Karpas-422 (cell line): ENCODE measurements at regions not wholly inside any gene's neighbourhood (a gene's known extent, or its start where the extent isn't known, plus 50 kb on each side); places are given as distances from the start of the nearest gene placed in this dataset.
"Not testable (repeated sequence)": the region's sequence is repeated elsewhere in the genome, so short reads cannot be mapped to it uniquely, and the experiment has no call there.

Experiments
- DNase-seq: peaks from one replicate; pipeline ENCODE4 v3.0.0-alpha.2; 2015
- H2AFZ ChIP-seq: fragments of 200-600 bp; sonication (generic); 2 replicates; pipeline ENCODE4 v1.6.1; 2014; ENCODE audit warnings: antibody characterized with exemption, low read length, mixed read lengths
- H3K27ac ChIP-seq: fragments of 200-600 bp; sonication (generic); 2 replicates; pipeline ENCODE4 v1.5.1; 2014; ENCODE audit warnings: mild to moderate bottlenecking, low read length, moderate library complexity
- H3K27me3 ChIP-seq: fragments of 200-600 bp; sonication (generic); 2 replicates; pipeline ENCODE4 v1.6.1; 2014; ENCODE audit warnings: low read length, mixed read lengths
- H3K36me3 ChIP-seq: fragments of 200-600 bp; sonication (generic); 2 replicates; pipeline ENCODE4 v1.6.1; 2014; ENCODE audit warnings: low read length, mixed read lengths; ENCODE audit not compliant: insufficient read depth
- H3K4me1 ChIP-seq: fragments of 200-600 bp; sonication (generic); 2 replicates; pipeline ENCODE4 v1.6.1; 2014; ENCODE audit warnings: mild to moderate bottlenecking, low read length, mixed read lengths
- H3K4me2 ChIP-seq: fragments of 200-600 bp; sonication (generic); 2 replicates; pipeline ENCODE4 v1.6.1; 2014; ENCODE audit warnings: low read length, low read depth, mild to moderate bottlenecking; ENCODE audit not compliant: poor library complexity, severe bottlenecking
- H3K4me3 ChIP-seq: fragments of 200-600 bp; sonication (generic); 2 replicates; pipeline ENCODE4 v1.5.1; 2014; ENCODE audit warnings: mild to moderate bottlenecking, antibody characterized with exemption, low read length, mixed read lengths
- H3K79me2 ChIP-seq: fragments of 200-600 bp; sonication (generic); 2 replicates; pipeline ENCODE4 v1.6.1; 2014; ENCODE audit warnings: mild to moderate bottlenecking, low read length, mixed read lengths
- H3K9ac ChIP-seq: fragments of 200-600 bp; sonication (generic); 2 replicates; pipeline ENCODE4 v1.6.0; 2014; ENCODE audit warnings: low read length
- H3K9me2 ChIP-seq: fragments of 200-600 bp; sonication (generic), shearing (Covaris generic); replicated peaks from 2 replicates; pipeline ENCODE4 v1.6.0; 2014; ENCODE audit warnings: mild to moderate bottlenecking, low read length, moderate library complexity; ENCODE audit not compliant: insufficient read depth
- H3K9me3 ChIP-seq: fragments of 300-700, 200-600 bp; sonication (generic); 2 replicates; pipeline ENCODE4 v1.6.1; 2014; ENCODE audit warnings: low read length, mixed read lengths
- H4K20me1 ChIP-seq: fragments of 200-600 bp; sonication (generic); 2 replicates; pipeline ENCODE4 v1.6.1; 2014; ENCODE audit warnings: mild to moderate bottlenecking, antibody characterized with exemption, low read length, low read depth; ENCODE audit not compliant: insufficient read depth

DNA sequence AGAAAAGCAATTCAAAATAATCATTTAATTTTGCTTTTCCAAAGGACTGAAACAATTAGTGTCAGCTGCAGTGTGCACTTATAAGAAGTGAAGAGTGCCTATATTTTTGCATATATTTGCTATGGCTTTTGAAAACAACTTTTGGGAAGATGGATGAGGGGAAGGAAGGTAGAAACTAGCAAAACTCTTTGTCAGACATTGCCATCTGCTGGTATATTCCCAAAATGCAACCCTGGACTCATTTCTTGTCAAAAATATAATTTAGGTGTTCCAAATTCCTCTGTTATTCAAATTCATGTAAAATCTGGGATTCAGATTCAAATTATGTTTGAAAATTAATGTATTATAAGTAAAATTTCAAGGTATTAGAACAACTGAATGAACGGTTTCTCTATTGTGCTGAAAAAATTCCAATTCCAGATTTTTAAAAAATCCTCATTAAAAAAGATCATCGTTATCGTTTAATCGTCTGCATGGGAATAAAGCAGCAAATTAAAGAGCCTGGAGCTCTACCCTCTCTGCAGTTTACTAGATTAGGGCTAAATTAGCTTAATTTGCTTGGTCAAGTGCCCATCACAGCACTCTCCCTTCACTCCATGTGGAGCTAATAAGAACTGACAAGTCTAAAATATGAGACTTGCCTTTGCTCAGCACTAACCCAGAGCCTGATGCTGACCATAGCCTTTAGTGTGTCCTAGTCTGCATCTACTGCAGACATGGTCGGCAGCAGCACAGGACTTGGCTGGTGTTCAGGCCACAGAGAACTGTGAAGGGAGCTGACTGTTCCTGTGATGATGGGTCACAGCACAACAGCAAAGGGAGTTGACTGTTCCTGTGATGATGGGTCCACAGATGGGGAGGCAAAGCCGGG is 67.9 kb upstream of the MITF start:
- DNase-seq: peak; percentile 68
- Histone ChIP-seq H3K9ac (no peak overlapping the region), H4K20me1 (no peaks in the 10 kb centered on the region), H3K36me3 (no peaks in the 10 kb centered on the region), H3K9me2 (no peaks in the 10 kb centered on the region), H3K4me2 (no peak overlapping the region), H3K4me1 (no peaks in the 10 kb centered on the region), H3K27ac (no peak overlapping the region), H3K9me3 (no peaks in the 10 kb centered on the region), H3K27me3 (no peaks in the 10 kb centered on the region), H3K4me3 (no peak overlapping the region), H2AFZ (no peak overlapping the region), H3K79me2 (no peaks in the 10 kb centered on the region)

DNA sequence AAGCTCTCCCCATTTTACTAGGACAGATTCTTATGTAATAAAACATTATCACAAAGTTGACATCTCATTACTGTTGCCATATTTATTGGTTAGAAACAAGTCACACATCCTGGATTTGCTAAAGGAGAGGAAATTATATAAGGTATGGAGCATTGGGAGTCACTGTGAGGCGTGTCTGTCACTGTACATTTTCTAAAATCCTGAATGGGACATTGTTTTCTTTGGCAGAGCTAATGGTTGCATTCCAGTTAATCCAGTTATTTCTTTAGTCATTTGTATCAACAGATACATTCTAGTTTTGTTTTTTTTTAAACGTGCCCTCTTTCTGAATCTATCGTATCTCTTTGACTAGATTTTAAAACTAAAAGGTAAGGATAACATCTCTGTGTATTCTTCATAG is 70.2 kb upstream of the MITF start:
- H3K4me2 ChIP-seq: no peak overlapping the region
- no peak overlapping the region for H3K9ac ChIP-seq
- H3K4me1 ChIP-seq: no peaks in the 10 kb centered on the region
- no peaks in the 10 kb centered on the region for H4K20me1 ChIP-seq
- no peaks in the 10 kb centered on the region for H3K9me3 ChIP-seq
- no peaks in the 10 kb centered on the region for H3K79me2 ChIP-seq
- H3K27ac ChIP-seq: no peak overlapping the region
- no peaks in the 10 kb centered on the region for H3K27me3 ChIP-seq
- no peak overlapping the region for H2AFZ ChIP-seq
- H3K4me3 ChIP-seq: no peak overlapping the region
- H3K9me2 ChIP-seq: no peaks in the 10 kb centered on the region
- H3K36me3 ChIP-seq: no peaks in the 10 kb centered on the region
- no peak for DNase-seq

DNA sequence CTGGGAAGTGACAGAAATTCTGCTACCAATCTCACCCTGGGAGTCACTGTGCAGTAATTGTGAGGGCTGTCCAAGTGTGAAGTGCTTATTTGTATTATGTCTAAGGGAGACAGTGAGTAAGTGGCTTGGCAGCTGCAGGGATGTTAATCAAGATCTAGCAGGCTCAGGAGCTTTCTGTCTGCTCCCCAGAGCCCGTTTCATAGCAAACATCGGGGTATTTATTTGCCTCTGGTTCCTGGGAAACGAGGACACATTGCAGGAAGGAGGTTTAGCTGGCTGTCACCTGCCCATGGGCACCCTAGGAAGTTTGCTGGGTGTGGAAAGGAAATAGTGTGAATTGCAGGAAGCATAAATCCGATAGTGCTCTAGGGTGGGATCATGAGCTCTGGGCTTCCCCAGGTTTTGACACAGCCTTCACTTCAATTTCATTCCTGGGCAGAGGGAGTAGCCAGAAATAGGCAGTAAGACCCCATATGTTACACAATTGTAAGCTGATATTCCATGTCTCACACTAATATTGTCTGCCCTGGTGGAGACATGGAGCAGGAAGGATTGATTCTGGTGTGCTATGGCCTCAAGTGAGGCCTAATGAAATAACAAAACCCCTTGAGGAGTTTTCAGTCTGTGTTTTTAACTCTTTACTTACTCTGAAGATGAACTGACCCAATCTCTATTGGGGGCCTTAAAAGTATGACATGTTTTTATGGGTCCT is 74.1 kb upstream of the MITF start:
- no peak overlapping the region for H3K4me2 ChIP-seq
- no peak for DNase-seq
- H3K4me3 ChIP-seq: no peak overlapping the region
- no peaks in the 10 kb centered on the region for H4K20me1 ChIP-seq
- no peaks in the 10 kb centered on the region for H3K4me1 ChIP-seq
- H3K27me3 ChIP-seq: no peaks in the 10 kb centered on the region
- no peaks in the 10 kb centered on the region for H3K9me3 ChIP-seq
- H3K79me2 ChIP-seq: no peaks in the 10 kb centered on the region
- H3K9me2 ChIP-seq: no peaks in the 10 kb centered on the region
- H2AFZ ChIP-seq: no peak overlapping the region
- H3K27ac ChIP-seq: no peak overlapping the region
- H3K9ac ChIP-seq: no peak overlapping the region
- no peaks in the 10 kb centered on the region for H3K36me3 ChIP-seq

DNA sequence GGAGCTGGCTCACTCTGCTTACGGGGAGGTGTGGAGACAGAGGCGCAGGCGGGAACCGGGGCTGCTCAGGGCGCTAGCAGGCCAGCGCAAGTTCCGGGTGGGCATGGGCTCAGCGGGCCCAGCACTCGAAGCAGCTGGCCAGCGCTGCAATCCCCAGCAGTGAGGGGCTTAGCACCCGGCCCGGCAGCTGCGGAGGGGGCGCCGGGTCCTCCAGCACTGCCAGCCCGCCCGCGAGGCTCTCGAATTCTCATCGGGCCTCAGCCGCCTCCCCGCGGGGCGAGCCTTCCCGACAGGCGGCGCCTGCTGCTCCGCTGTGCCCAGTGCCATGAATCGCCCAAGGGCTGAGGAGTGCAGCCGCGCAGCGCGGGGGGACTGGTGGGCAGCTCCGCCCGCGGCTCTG is 78.6 kb upstream of the MITF start:
- Histone ChIP-seq H3K4me3 (no peak overlapping the region), H3K9me3 (no peaks in the 10 kb centered on the region), H2AFZ (no peak overlapping the region), H3K9me2 (no peaks in the 10 kb centered on the region), H3K27me3 (no peaks in the 10 kb centered on the region), H3K9ac (no peak overlapping the region), H3K79me2 (no peaks in the 10 kb centered on the region), H4K20me1 (no peaks in the 10 kb centered on the region), H3K27ac (no peak overlapping the region), H3K4me2 (no peak overlapping the region), H3K36me3 (no peaks in the 10 kb centered on the region), H3K4me1 (no peaks in the 10 kb centered on the region)
- no peak for DNase-seq

DNA sequence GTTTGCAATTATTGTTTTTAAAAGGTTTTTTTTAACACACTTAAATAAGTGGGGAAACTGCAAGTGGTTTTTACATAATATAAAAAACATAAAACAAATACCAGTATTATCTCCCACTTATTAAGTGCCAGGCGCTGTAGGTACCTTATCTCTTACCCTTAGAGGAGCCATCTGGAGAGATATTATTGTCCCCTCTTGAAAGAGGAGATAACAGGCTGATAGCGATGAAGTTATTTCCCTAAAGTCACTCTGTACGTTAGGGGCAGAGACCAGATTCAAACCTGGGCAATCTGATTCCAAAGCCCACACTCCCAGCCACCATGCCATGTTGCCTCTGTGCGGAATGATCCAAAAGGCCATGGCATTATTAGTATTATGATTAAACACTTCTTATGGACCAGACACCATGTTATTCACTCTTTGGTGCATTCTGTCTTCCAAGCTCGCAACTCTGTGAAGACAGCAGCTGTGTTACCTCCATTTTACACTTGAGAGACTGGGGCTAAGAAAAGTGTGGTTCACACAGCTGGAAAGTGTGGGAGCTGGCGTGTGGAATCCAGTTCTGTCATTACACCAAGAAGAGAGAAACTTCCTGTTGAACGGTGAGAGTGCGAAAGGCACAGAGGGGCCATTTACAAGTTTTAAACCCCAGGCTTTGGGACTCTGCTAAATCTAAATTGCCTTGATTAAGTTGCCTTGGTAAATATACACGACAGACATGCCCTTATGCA is 79.9 kb upstream of the MITF start:
- no peaks in the 10 kb centered on the region for H3K27me3 ChIP-seq
- H3K4me2 ChIP-seq: no peak overlapping the region
- no peaks in the 10 kb centered on the region for H3K9me2 ChIP-seq
- H3K36me3 ChIP-seq: no peaks in the 10 kb centered on the region
- H3K4me3 ChIP-seq: no peak overlapping the region
- no peaks in the 10 kb centered on the region for H3K79me2 ChIP-seq
- no peak overlapping the region for H2AFZ ChIP-seq
- no peak overlapping the region for H3K9ac ChIP-seq
- H3K27ac ChIP-seq: no peak overlapping the region
- DNase-seq: no peak
- no peaks in the 10 kb centered on the region for H3K9me3 ChIP-seq
- H4K20me1 ChIP-seq: no peaks in the 10 kb centered on the region
- H3K4me1 ChIP-seq: no peaks in the 10 kb centered on the region

DNA sequence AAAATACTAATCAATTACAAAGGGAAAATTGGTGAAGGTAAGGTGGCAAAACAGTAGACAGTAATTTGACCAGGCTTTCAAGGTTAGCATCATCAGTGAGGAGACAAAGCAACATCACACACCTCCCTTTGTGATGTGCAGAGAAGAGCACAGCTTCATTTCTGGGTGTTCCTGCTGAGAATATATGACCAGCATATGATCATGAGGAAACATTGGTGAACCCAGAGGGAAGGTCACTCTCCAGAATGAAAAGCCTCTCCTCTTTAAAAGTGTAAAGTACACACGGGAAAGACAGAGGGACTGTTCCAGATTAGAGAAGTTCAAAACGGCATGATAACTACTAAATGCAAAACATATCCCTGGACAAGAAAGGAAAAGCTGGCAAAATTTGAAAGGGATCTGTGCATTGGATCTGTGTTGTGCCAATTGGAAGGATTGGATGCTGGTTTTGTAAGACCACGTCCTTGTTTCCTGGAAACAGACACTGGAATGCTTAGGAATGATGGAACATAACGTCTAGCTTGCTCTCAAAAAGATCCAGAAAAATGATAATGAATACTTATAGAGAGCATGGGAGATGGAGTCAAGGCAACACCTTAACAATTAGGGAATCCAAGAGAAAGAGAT is 80.6 kb upstream of the MITF start:
- Histone ChIP-seq H4K20me1 (no peaks in the 10 kb centered on the region), H3K27me3 (no peaks in the 10 kb centered on the region), H3K4me1 (no peaks in the 10 kb centered on the region)

DNA sequence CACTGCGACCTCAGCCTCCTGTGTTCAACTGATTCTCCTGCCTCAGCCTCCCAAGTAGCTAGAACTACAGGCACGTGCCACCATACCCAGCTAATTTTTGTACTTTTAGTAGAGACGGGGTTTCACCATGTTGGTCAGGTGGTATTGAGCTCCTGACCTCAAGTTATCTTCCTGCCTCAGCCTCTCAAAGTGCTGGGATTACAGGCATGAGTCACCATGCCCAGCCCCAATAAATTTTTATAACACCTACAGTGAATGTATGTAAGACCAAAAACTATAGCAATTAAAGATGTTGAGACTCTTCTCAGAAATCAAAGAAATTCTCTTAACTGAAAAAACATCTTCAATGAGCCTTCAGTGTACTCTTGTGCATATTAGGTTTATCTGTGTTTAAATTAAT is 82.2 kb upstream of the MITF start:
- not testable (repeated sequence) for H3K4me2 ChIP-seq, H2AFZ ChIP-seq, H3K36me3 ChIP-seq, H3K79me2 ChIP-seq, H3K4me1 ChIP-seq, H3K27ac ChIP-seq, H3K9me3 ChIP-seq, H3K9ac ChIP-seq, DNase-seq, H3K27me3 ChIP-seq, H4K20me1 ChIP-seq, H3K9me2 ChIP-seq, H3K4me3 ChIP-seq

More for the DNA sequence above, 80.6 kb upstream of the MITF start:
- H3K36me3 ChIP-seq: no peaks in the 10 kb centered on the region
- DNase-seq: no peak
- no peak overlapping the region for H2AFZ ChIP-seq
- H3K79me2 ChIP-seq: no peaks in the 10 kb centered on the region
- H3K9ac ChIP-seq: no peak overlapping the region
- no peak overlapping the region for H3K4me2 ChIP-seq
- H3K4me3 ChIP-seq: no peak overlapping the region
- no peaks in the 10 kb centered on the region for H3K9me3 ChIP-seq
- H3K9me2 ChIP-seq: no peaks in the 10 kb centered on the region
- H3K27ac ChIP-seq: no peak overlapping the region

DNA sequence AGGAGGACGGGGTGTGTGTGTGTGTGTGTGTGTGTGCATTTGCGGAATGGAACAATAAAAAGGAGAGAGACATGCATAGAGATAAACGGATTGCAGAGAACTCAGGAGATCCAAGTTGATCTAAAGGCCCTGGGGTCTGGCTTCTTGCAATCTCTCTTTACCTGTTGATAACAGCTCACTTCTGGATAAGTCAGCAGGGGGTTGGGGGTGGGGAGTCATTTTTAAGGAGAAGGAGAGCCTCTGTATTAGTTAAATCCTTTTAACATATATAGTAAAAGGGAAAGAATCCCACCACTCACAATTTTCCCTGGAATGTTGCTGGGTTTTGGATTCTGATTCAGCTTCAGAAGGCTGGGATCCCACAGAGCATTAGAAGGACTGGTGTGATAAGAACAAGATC is 87.5 kb upstream of the MITF start:
- H3K79me2 ChIP-seq: no peaks in the 10 kb centered on the region
- H4K20me1 ChIP-seq: no peaks in the 10 kb centered on the region
- no peak overlapping the region for H3K4me3 ChIP-seq
- no peaks in the 10 kb centered on the region for H3K36me3 ChIP-seq
- no peaks in the 10 kb centered on the region for H3K9me2 ChIP-seq
- H3K9me3 ChIP-seq: no peaks in the 10 kb centered on the region
- DNase-seq: no peak
- no peaks in the 10 kb centered on the region for H3K27me3 ChIP-seq
- no peak overlapping the region for H3K4me2 ChIP-seq
- no peak overlapping the region for H2AFZ ChIP-seq
- H3K27ac ChIP-seq: no peak overlapping the region
- no peaks in the 10 kb centered on the region for H3K4me1 ChIP-seq
- no peak overlapping the region for H3K9ac ChIP-seq
